ENCODE measurements at regions not wholly inside any gene's neighbourhood (a gene's known extent, or its start where the extent isn't known, plus 50 kb on each side); places are given as distances from the start of the nearest gene placed in this dataset.

DNA sequence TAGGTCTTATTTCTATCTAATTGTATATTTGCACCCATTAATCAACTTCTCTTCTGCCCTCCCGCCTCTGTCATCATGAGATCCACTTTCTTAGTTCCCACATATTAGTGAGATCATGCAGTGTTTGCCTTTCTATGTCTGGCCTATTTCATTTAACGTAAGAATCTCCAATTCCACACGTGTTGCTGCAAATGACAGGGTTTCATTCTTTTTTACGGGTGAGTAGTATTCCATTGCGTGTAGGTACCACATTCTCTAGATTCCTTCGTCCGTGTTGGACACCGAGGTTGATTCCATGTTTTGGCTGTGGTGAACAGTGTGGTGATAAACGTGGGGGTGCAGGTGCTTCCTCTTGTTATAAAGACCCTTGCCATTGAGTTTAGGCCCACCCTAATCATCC lies 64.7 kb upstream of the GSE1 start:
- TF ChIP-seq, protein P1, sequence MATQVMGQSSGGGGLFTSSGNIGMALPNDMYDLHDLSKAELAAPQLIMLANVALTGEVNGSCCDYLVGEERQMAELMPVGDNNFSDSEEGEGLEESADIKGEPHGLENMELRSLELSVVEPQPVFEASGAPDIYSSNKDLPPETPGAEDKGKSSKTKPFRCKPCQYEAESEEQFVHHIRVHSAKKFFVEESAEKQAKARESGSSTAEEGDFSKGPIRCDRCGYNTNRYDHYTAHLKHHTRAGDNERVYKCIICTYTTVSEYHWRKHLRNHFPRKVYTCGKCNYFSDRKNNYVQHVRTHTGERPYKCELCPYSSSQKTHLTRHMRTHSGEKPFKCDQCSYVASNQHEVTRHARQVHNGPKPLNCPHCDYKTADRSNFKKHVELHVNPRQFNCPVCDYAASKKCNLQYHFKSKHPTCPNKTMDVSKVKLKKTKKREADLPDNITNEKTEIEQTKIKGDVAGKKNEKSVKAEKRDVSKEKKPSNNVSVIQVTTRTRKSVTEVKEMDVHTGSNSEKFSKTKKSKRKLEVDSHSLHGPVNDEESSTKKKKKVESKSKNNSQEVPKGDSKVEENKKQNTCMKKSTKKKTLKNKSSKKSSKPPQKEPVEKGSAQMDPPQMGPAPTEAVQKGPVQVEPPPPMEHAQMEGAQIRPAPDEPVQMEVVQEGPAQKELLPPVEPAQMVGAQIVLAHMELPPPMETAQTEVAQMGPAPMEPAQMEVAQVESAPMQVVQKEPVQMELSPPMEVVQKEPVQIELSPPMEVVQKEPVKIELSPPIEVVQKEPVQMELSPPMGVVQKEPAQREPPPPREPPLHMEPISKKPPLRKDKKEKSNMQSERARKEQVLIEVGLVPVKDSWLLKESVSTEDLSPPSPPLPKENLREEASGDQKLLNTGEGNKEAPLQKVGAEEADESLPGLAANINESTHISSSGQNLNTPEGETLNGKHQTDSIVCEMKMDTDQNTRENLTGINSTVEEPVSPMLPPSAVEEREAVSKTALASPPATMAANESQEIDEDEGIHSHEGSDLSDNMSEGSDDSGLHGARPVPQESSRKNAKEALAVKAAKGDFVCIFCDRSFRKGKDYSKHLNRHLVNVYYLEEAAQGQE (IDR thresholded peaks at IDR 0.05; ENCODE audit: insufficient read depth in 1 of 2, low read depth in 2 of 2, low read length in 2 of 2), result no peak
- TF ChIP-seq POLR2AphosphoS5 (IDR thresholded peaks at IDR 0.05; ENCODE audit: low read depth, low read length) (no peak), SIN3A (IDR thresholded peaks at IDR 0.05; ENCODE audit: borderline replicate concordance, insufficient read depth, low read length) (no peak), FOXP2 (optimal IDR thresholded peaks at IDR 0.05; ENCODE audit: borderline replicate concordance, extremely low read depth, extremely low read length, insufficient read depth) (no peak), TAF1 (IDR thresholded peaks at IDR 0.05; ENCODE audit: borderline replicate concordance, insufficient read depth, low read length) (no peak)

DNA sequence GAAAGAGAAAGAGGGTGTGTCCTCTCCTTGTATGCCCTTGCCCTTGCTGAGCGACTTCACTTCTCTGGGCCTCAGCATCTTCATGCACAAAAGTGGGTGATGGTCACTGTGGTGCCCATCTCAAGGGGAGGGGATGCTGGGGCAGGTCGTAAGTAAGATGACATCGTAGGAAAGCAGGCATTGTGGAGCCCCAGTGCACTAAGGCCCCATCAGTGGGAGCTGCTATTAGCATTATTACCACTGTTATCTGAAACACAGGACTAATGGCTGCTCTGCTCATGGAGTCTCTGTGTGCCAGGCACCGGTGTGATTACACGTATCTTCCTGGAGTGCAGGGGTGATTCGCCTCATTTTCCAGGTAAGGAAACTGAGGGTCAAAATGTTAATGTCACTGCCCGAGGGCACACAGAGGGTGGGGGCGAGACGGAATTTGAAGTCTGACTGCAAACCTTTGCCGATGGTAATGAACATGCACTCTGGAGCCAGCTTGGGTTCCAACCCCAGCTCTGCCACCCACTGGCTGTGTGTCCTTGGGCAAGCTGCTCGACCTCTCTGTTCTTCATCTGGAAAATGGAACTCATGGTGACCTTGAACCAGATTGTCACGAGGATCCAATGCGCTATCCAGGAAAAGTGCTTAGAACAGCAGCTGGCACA lies 63.2 kb upstream of the GSE1 start:
- no peak for TF ChIP-seq POLR2AphosphoS5 (IDR thresholded peaks at IDR 0.05; ENCODE audit: low read depth, low read length)
- no peak for TF ChIP-seq FOXP2 (optimal IDR thresholded peaks at IDR 0.05; ENCODE audit: borderline replicate concordance, extremely low read depth, extremely low read length, insufficient read depth)
- TF ChIP-seq SIN3A (IDR thresholded peaks at IDR 0.05; ENCODE audit: borderline replicate concordance, insufficient read depth, low read length), result no peak
- TF ChIP-seq TAF1 (IDR thresholded peaks at IDR 0.05; ENCODE audit: borderline replicate concordance, insufficient read depth, low read length), result no peak
- TF ChIP-seq, protein P1 (IDR thresholded peaks at IDR 0.05; ENCODE audit: insufficient read depth in 1 of 2, low read depth in 2 of 2, low read length in 2 of 2), result no peak

DNA sequence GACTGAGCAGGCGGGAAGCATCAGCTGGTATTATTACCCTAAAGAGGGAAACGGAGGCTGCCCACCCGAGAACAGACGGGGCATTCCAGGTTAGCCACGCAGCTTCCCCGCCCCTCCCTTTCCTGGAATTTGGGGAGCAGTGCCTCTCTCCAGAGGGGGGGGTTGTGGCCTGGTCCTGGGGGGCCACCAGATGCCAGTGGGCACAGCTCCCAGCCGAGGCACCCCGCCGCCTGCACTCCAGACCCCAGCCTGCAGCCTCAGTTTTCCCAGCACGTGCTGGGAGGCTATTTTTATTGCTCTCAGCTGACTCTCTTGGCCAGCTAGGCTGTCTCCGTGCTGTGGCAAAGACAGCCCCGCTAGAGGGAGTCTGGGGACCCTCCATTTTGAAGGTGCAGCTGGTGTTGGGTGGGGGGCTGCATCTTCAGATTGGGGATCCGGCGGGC lies 62.7 kb upstream of the GSE1 start:
- TF ChIP-seq TAF1 (IDR thresholded peaks at IDR 0.05; ENCODE audit: borderline replicate concordance, insufficient read depth, low read length), result no peak
- TF ChIP-seq FOXP2 (optimal IDR thresholded peaks at IDR 0.05; ENCODE audit: borderline replicate concordance, extremely low read depth, extremely low read length, insufficient read depth), result no peak
- TF ChIP-seq, protein P1 (IDR thresholded peaks at IDR 0.05; ENCODE audit: insufficient read depth in 1 of 2, low read depth in 2 of 2, low read length in 2 of 2), result no peak
- TF ChIP-seq SIN3A (IDR thresholded peaks at IDR 0.05; ENCODE audit: borderline replicate concordance, insufficient read depth, low read length), result no peak
- TF ChIP-seq POLR2AphosphoS5 (IDR thresholded peaks at IDR 0.05; ENCODE audit: low read depth, low read length), result no peak

DNA sequence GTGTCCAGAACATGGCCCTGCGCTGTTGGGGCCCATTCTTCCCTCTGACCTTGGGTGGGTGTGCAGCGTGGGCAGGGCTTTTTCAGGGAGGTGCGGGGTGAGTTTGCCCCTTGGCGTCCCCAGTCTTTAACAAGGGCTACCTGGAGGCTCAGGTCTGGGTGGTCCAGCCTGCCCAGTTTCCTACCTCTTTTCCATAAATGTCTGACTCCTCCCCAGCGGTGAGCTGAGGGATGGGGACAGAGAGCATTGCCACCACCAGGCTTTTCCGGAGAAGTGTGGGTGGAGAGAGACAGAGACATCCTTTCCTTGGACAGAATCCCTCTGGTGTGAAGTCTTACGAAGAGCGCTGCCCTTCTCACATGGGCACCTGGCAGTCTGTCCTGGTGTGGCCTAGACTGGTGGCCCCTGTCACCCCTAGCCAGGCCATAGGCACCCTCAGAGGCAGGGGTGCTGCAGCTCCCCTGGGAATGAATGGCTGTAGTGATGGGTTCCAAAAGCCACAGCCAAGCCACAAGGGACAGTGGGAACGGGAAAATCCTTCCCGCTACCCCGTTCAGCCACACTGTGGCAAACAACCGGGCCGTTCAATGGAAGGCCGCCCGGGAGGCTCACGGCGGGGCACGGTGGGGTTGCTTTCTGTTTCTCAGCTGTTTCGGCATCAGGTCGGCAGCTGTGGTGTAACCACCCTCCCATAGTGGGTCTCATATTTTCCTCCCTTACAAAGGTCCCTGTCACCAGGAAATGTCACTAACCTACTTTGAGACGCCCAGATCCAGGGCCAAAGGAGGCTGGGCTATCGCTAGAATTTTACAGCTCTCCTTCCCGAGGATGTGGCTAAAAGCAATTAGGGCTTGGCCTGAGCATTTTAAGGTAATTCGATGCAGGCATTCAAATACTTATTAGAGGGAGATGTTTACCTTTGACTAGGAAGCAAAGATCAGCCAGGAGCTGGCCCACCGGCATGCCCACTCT lies 61.9 kb upstream of the GSE1 start:
- no peak for TF ChIP-seq SIN3A (IDR thresholded peaks at IDR 0.05; ENCODE audit: borderline replicate concordance, insufficient read depth, low read length)
- TF ChIP-seq TAF1 (IDR thresholded peaks at IDR 0.05; ENCODE audit: borderline replicate concordance, insufficient read depth, low read length), result no peak
- no peak for TF ChIP-seq POLR2AphosphoS5 (IDR thresholded peaks at IDR 0.05; ENCODE audit: low read depth, low read length)
- TF ChIP-seq, protein P1 (IDR thresholded peaks at IDR 0.05; ENCODE audit: insufficient read depth in 1 of 2, low read depth in 2 of 2, low read length in 2 of 2), result no peak
- TF ChIP-seq FOXP2 (optimal IDR thresholded peaks at IDR 0.05; ENCODE audit: borderline replicate concordance, extremely low read depth, extremely low read length, insufficient read depth), result no peak
